KMS-11 (cell line): ENCODE measurements at regions not wholly inside any gene's neighbourhood (a gene's known extent, or its start where the extent isn't known, plus 50 kb on each side); places are given as distances from the start of the nearest gene placed in this dataset.

Experiments
- H2AFZ ChIP-seq: fragments of 200-600 bp; sonication (generic); 2 replicates; pipeline ENCODE4 v1.6.1; 2016; ENCODE audit warnings: antibody characterized with exemption, mixed run types, low read depth
- H3K27ac ChIP-seq: fragments of 200-600 bp; sonication (generic); 2 replicates; pipeline ENCODE4 v1.6.1; 2016; ENCODE audit warnings: mild to moderate bottlenecking, mixed run types
- H3K27me3 ChIP-seq: fragments of 200-600 bp; sonication (generic); 2 replicates; pipeline ENCODE4 v1.6.1; 2017; ENCODE audit warnings: mild to moderate bottlenecking, low read depth, mixed run types, moderate library complexity; ENCODE audit not compliant: insufficient read depth
- H3K36me3 ChIP-seq: fragments of 200-600 bp; sonication (generic); 2 replicates; pipeline ENCODE4 v1.6.1; 2017; ENCODE audit warnings: mild to moderate bottlenecking, mixed run types; ENCODE audit not compliant: insufficient read depth
- H3K4me1 ChIP-seq: fragments of 200-600 bp; sonication (generic); 2 replicates; pipeline ENCODE4 v1.6.1; 2016; ENCODE audit warnings: mild to moderate bottlenecking, low read depth, mixed run types; ENCODE audit not compliant: poor library complexity, severe bottlenecking
- H3K4me2 ChIP-seq: fragments of 200-600 bp; sonication (generic); 2 replicates; pipeline ENCODE4 v1.7.0; 2016; ENCODE audit warnings: mild to moderate bottlenecking, mixed run types
- H3K4me3 ChIP-seq: fragments of 200-600 bp; sonication (generic); IDR thresholded peaks from 2 replicates; pipeline ENCODE4 v1.6.1; 2017; ENCODE audit warnings: low read depth, low read length, mixed read lengths; ENCODE audit not compliant: insufficient read depth
- H3K79me2 ChIP-seq: fragments of 200-600 bp; sonication (generic); 2 replicates; pipeline ENCODE4 v1.6.1; 2016; ENCODE audit warnings: low read depth, mixed run types; ENCODE audit not compliant: insufficient read depth
- H3K9ac ChIP-seq: fragments of 200-600 bp; sonication (generic); 2 replicates; pipeline ENCODE4 v1.6.1; 2016; ENCODE audit warnings: mild to moderate bottlenecking, mixed run types
- H4K20me1 ChIP-seq: fragments of 200-600 bp; sonication (generic); 2 replicates; pipeline ENCODE4 v1.6.1; 2016; ENCODE audit warnings: mild to moderate bottlenecking, mixed run types; ENCODE audit not compliant: insufficient read depth
- TF ChIP-seq, protein P1 (sequence below): fragments of 200-600 bp; sonication (generic); conservative IDR thresholded peaks from 2 replicates; pipeline ENCODE4 v1.6.1; 2017; ENCODE audit warnings: low read depth, mild to moderate bottlenecking, antibody characterized with exemption, low read length, moderate library complexity, mixed read lengths

DNA sequence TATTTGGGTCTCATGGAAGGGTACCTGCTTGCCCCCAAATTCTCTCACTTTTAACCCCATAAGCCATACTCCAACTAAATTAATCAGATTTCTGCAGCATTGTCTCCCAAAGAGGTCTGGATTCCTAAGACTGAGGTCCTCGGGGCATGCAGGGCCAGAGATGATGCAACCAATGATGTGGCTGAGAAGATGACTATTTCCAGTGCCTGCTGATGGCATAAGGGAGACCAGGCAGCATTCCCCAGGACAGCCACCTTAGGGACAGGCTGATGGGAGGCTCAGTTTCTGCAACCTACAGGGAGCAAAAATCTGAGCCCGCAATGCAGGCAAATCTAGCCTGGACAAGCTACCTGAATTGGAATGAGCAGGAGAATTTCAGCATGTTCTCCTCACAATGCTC lies 76.8 kb upstream of the ASIC2 start:
- TF ChIP-seq, protein P1, sequence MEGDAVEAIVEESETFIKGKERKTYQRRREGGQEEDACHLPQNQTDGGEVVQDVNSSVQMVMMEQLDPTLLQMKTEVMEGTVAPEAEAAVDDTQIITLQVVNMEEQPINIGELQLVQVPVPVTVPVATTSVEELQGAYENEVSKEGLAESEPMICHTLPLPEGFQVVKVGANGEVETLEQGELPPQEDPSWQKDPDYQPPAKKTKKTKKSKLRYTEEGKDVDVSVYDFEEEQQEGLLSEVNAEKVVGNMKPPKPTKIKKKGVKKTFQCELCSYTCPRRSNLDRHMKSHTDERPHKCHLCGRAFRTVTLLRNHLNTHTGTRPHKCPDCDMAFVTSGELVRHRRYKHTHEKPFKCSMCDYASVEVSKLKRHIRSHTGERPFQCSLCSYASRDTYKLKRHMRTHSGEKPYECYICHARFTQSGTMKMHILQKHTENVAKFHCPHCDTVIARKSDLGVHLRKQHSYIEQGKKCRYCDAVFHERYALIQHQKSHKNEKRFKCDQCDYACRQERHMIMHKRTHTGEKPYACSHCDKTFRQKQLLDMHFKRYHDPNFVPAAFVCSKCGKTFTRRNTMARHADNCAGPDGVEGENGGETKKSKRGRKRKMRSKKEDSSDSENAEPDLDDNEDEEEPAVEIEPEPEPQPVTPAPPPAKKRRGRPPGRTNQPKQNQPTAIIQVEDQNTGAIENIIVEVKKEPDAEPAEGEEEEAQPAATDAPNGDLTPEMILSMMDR, result no peak
- no peak overlapping the region for H2AFZ ChIP-seq
- no peaks in the 10 kb centered on the region for H3K4me1 ChIP-seq
- no peak overlapping the region for H3K27ac ChIP-seq
- H4K20me1 ChIP-seq, result no peaks in the 10 kb centered on the region
- no peaks in the 10 kb centered on the region for H3K27me3 ChIP-seq
- H3K4me3 ChIP-seq, result no peak overlapping the region
- no peak overlapping the region for H3K4me2 ChIP-seq
- H3K79me2 ChIP-seq, result no peaks in the 10 kb centered on the region
- no peaks in the 10 kb centered on the region for H3K36me3 ChIP-seq
- no peak overlapping the region for H3K9ac ChIP-seq

DNA sequence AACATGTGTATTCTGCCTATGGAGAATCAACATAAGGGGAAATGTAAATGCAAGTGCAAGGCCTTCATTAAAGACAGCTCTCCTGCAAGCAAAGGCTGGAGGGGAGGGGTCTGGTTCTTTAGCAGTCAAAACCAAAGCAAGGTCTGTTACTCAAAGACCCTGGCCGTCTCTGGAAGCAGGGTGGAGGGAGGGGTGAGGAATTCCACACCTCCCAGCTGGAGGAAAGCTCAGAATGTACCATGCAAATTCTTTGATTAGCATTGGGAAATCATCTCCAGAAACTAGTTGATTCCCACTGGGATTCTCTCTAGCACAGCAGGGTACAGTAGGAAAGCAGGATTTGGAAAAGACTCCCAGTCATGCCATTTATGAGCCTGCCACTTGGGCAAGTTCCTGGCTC lies 77.3 kb upstream of the ASIC2 start:
- H3K27ac ChIP-seq, result no peak overlapping the region
- no peak overlapping the region for H3K9ac ChIP-seq
- TF ChIP-seq, protein P1, result no peak
- H3K27me3 ChIP-seq, result no peaks in the 10 kb centered on the region
- H3K36me3 ChIP-seq, result no peaks in the 10 kb centered on the region
- H2AFZ ChIP-seq, result no peak overlapping the region
- no peak overlapping the region for H3K4me3 ChIP-seq
- no peaks in the 10 kb centered on the region for H3K4me1 ChIP-seq
- H3K79me2 ChIP-seq, result no peaks in the 10 kb centered on the region
- no peaks in the 10 kb centered on the region for H4K20me1 ChIP-seq
- H3K4me2 ChIP-seq, result no peak overlapping the region

DNA sequence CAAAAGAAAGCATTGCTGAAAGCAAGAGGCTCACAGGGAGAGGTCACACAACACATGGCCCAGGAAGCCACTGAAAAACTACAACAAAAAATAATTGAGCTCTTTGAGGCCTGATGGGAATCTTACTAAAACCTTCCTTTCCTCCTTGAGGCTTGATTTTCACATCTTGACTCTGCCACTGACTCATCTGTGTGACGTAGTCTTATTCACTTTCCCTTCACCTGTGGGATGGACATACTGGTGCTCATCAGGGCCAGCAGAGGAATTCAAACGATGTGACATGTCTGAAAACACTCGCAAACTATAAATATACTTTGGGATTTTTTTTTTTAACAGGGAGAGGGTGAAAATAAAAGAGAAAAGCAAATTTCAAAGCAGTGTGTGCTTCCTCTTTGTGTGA lies 78.3 kb upstream of the ASIC2 start:
- H3K27ac ChIP-seq, result no peak overlapping the region
- TF ChIP-seq, protein P1, result no peak
- no peaks in the 10 kb centered on the region for H3K79me2 ChIP-seq

GRCh38 chr17:33373273-33373672 lies 80.2 kb upstream of the ASIC2 start:
- TF ChIP-seq, protein P1, result no peak
- Histone ChIP-seq H3K27me3 (no peaks in the 10 kb centered on the region), H2AFZ (no peak overlapping the region), H3K4me2 (no peak overlapping the region), H4K20me1 (no peaks in the 10 kb centered on the region), H3K36me3 (no peaks in the 10 kb centered on the region), H3K4me1 (no peaks in the 10 kb centered on the region), H3K27ac (no peak overlapping the region), H3K9ac (no peak overlapping the region), H3K79me2 (no peaks in the 10 kb centered on the region), H3K4me3 (no peak overlapping the region)

More for the DNA sequence above, 78.3 kb upstream of the ASIC2 start:
- no peak overlapping the region for H3K4me2 ChIP-seq
- no peaks in the 10 kb centered on the region for H4K20me1 ChIP-seq
- H3K4me3 ChIP-seq, result no peak overlapping the region
- H2AFZ ChIP-seq, result no peak overlapping the region
- H3K4me1 ChIP-seq, result no peaks in the 10 kb centered on the region
- H3K36me3 ChIP-seq, result no peaks in the 10 kb centered on the region
- H3K9ac ChIP-seq, result no peak overlapping the region
- no peaks in the 10 kb centered on the region for H3K27me3 ChIP-seq
